HG03159 (cell line): ENCODE measurements at regions not wholly inside any gene's neighbourhood (a gene's known extent, or its start where the extent isn't known, plus 50 kb on each side); places are given as distances from the start of the nearest gene placed in this dataset.
"Not testable (repeated sequence)": the region's sequence is repeated elsewhere in the genome, so short reads cannot be mapped to it uniquely, and the experiment has no call there.

Experiments
- ATAC-seq: cut with Tn5 transposase; IDR thresholded peaks from one replicate; pipeline ENCODE4 v1.9.1; 2021; ENCODE audit warnings: mild to moderate bottlenecking, moderate library complexity; ENCODE audit not compliant: unreplicated experiment

GRCh38 chr13:62887046-62887445 is 1471.4 kb upstream of the PCDH20 start:
- no peak for ATAC-seq

- no peak for ATAC-seq
Measured at GRCh38 chr13:62879071-62879470, 1463.4 kb upstream of the PCDH20 start.

- no peak for ATAC-seq
Measured at GRCh38 chr13:62875118-62875640, 1459.5 kb upstream of the PCDH20 start.

- no peak for ATAC-seq
Measured at GRCh38 chr13:62850331-62850730, 1434.7 kb upstream of the PCDH20 start.

DNA sequence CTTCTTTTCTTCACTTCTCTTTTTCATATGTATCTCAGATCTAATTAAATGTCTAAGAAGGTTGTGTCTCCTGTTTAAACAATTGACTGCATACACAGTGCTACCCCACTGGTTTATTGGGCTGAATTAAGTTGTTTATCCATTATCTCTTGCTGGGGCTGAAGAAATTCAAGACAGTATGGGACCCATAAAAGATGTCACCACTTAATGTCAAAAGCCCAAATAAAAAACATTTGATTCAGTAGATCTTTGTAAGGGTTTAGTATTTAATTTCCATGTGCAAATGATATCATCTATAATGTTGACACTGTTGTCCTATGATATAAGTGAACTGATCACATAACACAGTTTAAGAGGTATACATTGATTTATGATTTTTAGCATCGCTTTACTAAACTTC is 1431.9 kb upstream of the PCDH20 start:
- no peak for ATAC-seq

DNA sequence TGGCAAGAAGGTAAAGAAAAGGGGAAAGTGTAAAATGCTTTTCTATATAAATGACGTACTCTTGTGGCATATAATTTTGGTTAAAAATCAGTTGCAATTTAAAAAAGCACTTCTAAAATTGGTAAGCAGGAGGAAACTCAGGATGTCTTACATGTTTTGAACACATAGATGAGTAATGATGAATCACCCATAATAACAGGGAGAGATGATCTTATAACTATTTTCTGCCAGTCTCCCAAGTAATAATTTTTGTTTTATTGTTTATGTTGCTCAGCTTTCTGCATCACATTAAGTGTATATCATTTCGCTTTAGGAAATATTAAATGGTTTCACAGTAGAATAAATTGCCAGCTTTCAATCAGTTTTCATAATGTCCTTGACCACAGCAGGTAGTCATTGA is 1430.7 kb upstream of the PCDH20 start:
- ATAC-seq: no peak

GRCh38 chr13:62839338-62839737 is 1423.7 kb upstream of the PCDH20 start:
- ATAC-seq: no peak

DNA sequence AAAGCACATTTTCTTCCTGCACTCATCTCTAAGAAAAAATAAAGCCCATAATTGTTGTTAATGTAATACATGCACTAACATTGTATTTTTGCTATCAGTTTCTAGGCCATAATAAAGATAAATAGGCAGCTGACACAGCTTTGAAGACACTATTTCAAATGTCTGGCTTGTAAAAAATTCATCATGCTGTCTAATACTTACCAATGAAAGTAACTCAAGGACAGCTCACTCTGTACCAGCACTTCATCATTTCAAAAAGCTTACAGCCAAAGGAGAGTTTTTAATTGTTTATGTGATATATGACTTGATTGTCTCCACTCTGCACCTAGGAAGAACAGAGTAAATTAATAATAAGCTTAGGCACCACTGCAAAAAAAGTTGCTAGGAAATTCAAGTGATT is 1423.3 kb upstream of the PCDH20 start:
- ATAC-seq: no peak

- no peak for ATAC-seq
Measured at GRCh38 chr13:62837895-62838294, 1422.2 kb upstream of the PCDH20 start.

DNA sequence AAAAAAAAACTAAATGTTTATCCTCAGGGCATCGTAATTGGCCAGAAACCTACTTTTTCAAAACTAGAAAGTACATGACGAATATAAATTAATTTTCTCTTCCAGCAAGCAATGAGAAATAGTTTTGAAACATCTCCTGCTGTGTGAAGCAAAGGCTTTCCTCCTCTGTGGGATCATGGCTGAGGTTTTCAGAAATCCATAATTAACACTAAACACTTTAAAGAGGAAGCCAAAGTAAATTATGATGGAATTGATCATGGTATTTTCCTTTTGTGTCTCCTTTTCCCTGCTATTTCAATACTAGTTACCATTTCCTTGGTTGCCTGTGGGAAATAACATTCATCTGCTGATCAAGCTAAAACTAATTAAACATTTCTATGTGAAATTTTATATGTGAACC is 1413.8 kb upstream of the PCDH20 start:
- ATAC-seq: no peak

GRCh38 chr13:62799931-62800436 is 1384.3 kb upstream of the PCDH20 start:
- no peak for ATAC-seq

GRCh38 chr13:62799038-62799535 is 1383.4 kb upstream of the PCDH20 start:
- ATAC-seq: no peak

- ATAC-seq: no peak
Measured at GRCh38 chr13:62793850-62794249, 1378.2 kb upstream of the PCDH20 start.

DNA sequence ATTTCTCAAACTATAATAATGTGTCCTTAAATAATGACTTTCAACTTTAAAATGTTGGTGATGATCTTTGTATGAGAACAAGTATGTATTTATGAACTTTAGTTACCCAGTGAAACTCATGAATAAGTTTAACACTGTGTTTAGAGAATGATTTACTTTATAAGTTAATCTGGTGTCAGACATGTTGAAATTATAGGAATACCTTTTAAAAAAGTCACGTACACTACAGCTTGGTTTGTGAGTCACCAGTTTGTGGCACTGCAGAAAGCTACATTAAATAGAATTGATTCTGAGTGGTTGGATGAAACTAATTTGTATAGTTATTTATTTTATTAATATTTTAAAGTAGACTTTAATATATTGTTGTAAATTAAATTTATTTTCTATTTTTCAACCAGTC is 1366.2 kb upstream of the PCDH20 start:
- no peak for ATAC-seq

DNA sequence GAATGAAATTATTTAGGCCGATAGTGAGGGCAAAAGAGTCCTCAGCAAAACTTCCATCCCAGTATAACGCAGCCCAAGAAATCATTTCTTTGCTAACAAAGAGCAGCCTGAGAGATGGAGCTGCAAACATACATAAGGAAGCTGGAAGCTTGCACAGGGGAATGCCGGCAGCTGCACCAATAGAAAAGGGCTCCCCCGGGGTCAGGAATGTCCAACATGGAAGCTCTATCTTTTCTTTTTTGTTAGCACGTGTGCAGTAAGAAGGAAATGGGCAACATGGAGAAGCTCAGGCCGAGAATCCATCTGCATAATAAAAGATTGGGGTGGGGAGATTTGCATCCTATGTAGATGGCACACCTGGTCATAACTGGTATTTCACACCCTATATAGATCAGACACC is 1363.5 kb upstream of the PCDH20 start:
- ATAC-seq: no peak

- no peak for ATAC-seq
Measured at GRCh38 chr13:62767473-62767872, 1351.8 kb upstream of the PCDH20 start.

- no peak for ATAC-seq
Measured at GRCh38 chr13:62760724-62761123, 1345.1 kb upstream of the PCDH20 start.

DNA sequence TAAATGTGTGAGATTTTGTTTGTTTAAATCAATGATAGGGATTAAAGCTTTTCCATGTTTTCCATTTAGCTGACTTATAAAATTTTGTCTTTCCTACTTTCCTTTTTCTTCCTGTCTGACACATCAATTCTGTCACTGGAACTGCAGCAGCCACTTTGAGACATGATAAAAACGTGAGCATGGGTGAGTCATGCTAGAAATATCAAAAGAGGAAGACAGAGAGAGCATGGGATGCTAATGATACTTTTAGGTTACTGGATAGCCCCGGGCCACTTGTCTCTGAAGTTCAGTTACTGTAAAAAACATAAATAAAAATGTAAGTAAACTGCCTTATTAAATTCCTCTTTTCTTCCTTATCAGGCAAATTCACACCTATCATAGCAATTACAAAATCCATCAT is 1332.0 kb upstream of the PCDH20 start:
- no peak for ATAC-seq

- no peak for ATAC-seq
Measured at GRCh38 chr13:62747152-62747551, 1331.5 kb upstream of the PCDH20 start.

GRCh38 chr13:62729746-62730145 is 1314.1 kb upstream of the PCDH20 start:
- ATAC-seq: not testable (repeated sequence)

- no peak for ATAC-seq
Measured at GRCh38 chr13:62721893-62722292, 1306.2 kb upstream of the PCDH20 start.

- not testable (repeated sequence) for ATAC-seq
Measured at GRCh38 chr13:62711948-62712347, 1296.3 kb upstream of the PCDH20 start.

DNA sequence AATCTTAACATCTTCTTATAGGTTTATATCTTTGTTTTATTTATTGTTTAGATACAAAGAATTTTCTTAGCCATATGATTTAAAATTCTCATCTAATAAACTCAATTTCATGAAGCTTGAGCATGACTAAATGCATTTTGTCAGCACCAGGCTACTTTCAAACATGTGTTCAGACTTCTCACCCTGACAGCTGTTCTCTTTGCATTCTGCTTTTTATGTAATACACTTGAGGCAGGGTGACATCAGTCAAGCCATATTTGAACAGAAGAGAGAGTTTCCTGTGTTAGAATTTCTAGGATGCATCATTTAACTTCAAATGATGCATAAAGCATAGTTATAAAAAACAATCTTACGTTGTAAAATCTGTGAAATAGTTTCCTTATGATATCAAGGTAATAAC is 1295.1 kb upstream of the PCDH20 start:
- ATAC-seq: no peak
